SIG-M5 treated with dmso at 0.1 percent for 504 hours (cell line): ENCODE measurements at regions not wholly inside any gene's neighbourhood (a gene's known extent, or its start where the extent isn't known, plus 50 kb on each side); places are given as distances from the start of the nearest gene placed in this dataset.

Source experiments
- DNase-seq: peaks from one replicate; lab custom pipeline; 2025; ENCODE audit not compliant: unreplicated experiment; lab: John Stamatoyannopoulos, UW

DNA sequence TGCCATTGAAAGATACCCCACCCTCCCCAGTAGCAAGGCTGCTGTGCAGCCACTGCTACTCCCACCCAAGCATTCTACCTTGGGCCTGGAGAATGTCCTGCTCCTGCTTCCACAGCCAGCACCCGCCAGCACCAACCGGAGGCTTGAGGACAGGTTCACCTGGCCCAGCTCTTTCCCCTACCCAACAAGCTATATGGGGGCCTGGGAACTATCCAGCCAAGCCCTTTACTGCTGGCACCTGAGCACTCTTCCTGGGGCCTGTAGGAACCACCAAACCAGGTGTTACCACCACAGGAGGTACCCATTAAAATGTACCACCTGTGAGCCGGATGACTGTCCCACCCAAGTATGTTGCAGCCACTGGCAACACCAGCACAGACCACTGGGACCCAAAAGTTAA is 86.1 kb upstream of the GHR start:
- DNase-seq: no peak

DNA sequence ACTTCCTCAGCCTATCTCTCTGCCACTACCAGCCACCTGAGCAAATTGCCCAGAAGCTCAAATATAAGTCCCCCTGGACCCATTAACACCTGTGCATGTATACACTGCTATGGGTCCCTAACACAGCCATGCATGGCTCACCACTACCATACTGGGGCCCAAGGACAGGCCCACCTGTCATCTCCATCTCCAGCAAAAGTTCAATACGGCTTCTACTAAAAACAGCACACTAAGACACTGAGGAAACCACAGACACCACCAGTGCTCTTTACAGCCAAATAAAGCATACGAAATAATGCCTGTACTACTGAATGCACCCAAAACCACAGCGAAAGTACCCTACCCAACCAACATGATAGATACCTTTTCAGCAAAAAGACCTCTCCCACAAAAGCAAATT is 85.6 kb upstream of the GHR start:
- no peak for DNase-seq

DNA sequence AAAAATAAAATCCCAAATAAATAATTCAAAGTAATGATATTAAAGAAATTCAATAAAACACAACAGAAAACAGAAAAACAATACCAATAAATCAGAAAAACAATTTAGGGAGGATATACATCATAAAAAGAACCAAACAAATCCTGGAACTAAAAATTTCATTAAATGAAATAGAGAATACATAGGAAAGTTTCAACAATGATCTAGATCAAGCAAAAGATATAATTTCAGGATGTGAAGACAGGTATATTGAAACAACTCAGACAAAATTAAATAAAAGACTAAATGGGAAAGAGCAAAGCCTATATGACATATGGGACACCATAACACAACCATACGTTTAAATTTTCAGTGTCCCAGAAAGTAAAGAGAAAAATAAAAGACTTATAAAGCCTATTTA is 85.1 kb upstream of the GHR start:
- DNase-seq: no peak

DNA sequence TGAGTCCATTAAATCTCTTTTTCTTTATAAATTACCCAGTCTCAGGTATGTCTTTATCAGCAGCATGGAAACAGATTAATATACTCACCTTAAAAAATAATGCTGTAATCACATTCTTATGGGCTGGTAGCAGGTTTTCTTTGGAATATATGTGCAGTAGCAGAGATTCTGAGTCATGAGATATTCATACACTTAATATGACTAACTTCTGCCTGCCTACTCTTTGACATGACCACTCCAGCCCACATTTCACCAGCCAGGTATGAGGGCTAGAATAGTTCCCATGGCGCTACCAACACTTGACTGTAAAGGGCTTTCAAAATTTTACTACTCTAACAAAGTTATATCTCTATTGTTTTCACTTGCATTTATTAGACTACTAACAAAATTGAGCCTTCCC is 74.1 kb upstream of the GHR start:
- DNase-seq: no peak

DNA sequence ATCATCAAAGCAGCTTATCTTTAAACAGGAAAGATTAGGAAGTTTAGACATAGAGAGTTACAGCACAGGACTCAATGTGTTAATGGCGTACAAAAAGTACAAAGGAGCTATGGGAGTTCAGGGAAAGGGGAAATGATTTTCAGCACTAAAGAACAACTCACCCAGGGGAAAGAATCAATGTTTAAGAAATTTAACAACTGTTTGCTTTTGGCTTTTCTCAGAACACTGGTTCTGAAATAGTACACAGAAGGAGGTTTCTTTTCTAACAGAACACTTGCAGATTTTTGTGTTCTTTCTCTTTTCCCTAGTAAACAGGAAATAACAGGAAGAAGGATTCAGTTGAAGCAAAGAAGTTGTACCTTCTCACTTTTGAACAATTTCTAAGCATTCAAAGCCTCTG is 71.3 kb upstream of the GHR start:
- no peak for DNase-seq

DNA sequence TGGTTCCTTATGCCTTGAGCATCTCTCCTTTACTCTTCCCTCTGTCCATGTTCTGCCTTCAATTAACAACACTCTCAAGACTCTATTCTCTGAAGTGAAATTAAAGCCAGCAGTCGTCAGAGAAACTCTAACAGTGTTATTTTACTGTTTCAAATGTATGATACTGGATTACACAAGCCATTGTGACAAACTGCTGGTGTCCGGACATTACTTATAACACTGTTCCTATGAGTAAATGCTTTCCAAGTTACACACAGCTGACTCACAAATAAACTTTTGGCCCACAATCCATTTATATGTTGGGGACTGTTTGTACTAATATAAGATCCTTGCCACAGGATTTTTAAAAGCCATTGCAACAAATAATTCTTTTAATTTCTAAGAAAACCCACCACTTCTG is 63.2 kb upstream of the GHR start:
- no peak for DNase-seq

DNA sequence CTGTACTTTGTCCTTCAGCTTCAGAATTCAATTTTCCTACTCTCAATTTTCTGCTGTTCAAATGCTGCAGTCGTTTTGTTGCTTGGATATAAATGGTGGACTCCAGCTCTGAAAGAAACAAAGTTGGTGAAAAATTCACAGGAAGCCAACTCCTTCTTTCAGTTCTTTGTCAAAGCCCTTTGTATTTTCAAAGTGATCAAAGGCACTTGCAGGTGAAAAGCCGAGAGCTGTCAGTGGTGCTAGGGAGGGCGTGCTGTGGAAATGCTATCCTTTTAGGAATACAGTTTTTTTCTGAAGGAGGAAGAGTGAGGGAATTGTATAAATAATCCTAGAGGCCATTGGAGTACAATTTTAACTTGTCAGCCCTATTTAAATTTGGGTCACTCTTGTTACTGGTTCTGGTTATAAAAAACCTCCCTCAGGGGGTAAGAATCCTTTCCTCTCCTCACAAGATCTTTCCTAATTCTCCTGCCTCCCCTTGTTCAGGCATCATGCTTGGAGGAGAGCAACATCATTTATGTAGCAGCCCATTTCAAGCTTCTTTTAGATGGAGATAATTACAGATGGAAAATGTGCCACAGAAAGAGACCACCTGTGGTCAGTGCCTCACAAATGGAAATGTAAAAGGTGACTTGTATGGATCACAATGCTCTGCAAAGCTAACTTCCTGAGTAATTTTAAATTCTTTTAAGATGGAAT is 62.5 kb upstream of the GHR start:
- DNase-seq: no peak

DNA sequence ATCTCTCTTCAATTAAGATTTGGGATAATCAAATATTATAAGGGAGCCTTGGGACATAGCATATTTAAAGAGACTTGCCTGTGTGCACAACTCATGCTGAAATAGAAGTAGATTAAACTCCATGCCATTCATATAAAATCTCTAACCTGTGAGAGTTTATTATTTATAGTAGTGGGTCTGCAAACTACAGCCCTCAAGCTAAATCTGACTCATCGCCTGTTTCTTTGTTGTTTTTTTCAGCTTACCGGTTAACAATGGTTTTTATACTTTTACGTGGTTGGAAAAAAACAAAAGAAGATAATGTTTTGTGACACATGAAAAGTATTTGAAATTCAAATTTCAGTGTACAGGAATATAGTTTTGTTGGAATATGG is 61.9 kb upstream of the GHR start:
- DNase-seq: no peak

DNA sequence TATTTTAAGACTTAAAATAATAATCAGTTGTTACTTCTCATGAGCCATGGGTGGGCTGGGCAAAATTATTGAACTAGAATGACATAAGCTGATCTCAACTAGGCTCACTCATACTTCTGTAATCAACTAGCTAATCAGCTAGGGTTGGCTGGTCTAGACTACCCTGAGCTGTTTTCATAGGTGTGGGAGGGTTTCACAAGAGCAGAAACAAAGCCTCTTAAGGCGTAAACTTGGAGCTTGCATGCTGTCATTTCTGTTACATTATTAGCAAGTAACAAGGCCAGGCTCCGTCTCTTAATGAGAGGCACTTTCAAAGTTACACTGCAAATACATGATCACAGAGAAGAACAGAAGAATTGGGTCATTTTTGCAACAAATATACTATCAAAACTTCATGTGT is 57.2 kb upstream of the GHR start:
- DNase-seq: no peak
